GM18858 (cell line): ENCODE measurements at regions not wholly inside any gene's neighbourhood (a gene's known extent, or its start where the extent isn't known, plus 50 kb on each side); places are given as distances from the start of the nearest gene placed in this dataset.

Experiments used
- ATAC-seq: cut with Tn5 transposase; IDR thresholded peaks from one replicate; pipeline ENCODE4 v1.9.1; 2021; ENCODE audit not compliant: unreplicated experiment

DNA sequence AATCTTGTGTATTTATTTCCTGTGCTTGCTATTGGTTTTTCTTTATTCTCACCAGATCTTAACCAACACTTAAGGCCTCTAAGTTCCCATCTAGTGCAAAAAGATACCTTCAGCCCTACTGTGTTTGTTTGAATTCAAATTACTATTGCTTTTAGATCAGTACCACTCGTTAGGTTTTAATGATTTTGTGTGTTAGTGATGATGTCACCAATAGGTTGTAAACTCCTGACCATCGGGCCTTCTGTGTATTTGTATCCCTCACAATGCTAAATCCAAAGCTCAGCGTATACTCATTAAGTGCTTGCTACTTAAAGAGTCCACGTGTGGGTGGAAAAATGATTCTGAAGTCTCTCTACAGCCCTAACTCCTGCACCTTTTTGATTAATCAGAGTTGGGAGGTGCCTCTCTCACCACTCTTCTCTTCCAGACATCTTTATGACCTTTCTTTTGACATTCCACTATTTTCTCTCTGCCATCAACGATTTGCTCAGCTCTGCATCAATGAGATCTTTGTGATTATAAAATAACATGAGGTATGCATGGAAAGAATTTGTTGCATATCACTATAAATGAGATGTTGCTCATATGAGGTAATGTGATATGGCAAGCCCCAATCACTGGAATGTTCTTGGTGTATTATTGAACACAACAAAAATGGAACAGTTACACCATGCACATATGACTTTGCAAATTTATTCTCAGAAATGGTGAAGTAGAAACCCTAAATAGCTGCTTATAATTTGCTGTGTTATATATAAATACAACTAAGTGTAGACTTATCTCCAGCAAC is 55.1 kb upstream of the LAMA2 start:
- no peak for ATAC-seq

DNA sequence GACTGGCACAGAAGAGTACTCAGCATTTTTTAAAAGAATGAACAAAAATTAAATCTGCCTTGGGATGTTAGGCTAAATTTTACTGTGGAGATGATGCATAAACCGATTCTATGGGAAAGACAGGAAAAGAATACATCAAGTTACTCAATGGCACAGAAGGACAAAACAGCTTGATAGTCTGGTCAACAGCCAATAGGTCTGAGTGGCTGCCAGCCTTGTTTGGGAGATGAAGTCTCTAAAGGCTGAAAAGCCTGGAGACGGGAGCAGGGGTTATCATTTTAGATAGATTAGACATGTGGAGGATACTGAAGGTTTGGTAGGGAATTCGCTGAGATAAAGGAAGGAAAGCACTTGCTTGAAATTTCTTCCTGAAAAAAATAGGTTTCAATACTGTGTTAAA is 56.3 kb upstream of the LAMA2 start:
- no peak for ATAC-seq

DNA sequence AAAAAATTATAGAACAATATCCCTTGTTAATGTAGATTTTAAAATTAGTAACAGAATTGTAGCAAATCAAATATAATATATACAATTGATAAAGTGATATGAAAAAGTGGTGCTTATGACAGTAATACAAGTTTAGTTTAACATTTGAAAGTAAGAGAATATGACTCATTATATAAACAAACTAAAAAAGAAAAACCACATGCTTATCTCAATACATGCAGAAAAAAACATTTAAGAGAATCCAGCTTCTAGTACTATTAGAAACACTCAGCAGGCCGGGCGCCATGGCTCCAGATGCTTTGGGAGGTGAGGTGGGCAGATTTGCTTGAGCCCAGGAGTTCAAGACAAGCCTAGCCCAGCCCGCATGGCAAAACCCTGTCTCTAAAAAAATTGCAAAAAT is 60.7 kb upstream of the LAMA2 start:
- ATAC-seq = no peak

DNA sequence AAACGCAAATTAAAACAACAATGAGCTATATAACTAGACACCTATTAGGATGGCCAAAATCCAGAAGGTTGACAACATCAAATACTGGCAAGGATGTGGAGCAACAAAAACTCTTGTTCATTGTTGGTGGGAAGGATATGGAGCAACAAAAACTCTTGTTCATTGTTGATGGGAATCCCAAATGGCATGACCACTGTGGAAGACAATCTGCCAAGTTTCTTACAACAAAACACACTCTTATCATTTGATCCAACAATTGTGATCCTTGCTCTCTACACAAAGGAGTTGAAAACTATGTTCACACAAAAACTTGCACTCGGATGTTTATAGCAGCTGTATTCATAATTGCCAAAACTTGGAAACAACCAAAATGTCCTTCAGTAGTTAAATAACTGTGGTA is 61.8 kb upstream of the LAMA2 start:
- ATAC-seq = no peak

DNA sequence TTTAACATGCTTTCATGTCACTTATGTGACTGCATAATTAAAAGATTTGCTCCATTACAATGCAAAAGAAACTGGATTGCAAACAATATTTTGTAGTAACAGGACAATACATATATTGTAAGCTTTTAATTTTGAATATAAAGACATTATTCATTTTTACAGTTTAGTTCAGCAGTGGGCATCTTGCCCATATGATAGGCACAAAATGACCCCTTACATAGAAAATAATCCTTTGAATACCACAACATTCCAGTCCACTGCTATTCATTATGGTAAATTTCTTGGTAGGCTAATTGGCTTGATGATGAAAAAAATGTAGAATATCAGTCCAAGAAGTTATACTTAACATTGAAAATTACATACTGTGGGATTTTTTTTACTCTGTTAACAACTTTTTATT is 74.1 kb upstream of the LAMA2 start:
- ATAC-seq = no peak

DNA sequence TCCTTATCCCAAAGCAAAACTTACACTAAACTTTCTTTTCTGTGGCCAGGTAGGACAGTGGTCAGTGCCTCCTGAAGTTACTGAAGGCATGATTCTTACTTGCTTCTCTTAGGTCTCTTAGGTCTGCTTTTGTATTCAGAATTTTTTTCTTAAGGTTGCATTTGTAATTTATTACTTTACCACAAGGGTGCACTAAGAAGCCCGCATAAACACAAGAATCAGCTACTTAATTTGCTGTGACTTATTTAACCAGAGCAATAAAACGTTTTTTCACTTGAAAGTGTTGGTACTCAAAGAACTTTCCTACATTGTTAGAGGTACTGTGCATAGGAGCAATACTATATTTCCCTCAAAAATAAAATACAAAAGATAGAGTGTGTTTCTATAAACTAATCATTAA is 75.4 kb upstream of the LAMA2 start:
- no peak for ATAC-seq

DNA sequence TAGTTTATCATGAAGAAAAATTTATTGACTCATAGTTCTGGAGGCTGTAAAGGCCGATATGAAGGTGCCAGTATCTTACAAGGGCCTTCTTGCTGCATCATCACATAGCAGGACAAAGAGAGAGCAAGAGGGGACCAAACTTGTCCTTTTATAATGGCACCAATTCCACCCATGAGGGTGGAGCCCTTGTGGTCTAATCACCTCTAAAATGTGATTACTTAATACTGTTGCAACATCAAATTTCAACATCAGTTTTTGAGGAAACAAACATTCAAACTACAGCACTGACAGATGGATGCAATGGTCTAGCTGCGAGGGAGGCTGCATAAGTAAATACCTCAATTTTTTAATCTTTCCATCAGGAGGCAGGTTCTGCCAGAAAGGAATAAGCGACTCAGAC is 76.7 kb upstream of the LAMA2 start:
- no peak for ATAC-seq

DNA sequence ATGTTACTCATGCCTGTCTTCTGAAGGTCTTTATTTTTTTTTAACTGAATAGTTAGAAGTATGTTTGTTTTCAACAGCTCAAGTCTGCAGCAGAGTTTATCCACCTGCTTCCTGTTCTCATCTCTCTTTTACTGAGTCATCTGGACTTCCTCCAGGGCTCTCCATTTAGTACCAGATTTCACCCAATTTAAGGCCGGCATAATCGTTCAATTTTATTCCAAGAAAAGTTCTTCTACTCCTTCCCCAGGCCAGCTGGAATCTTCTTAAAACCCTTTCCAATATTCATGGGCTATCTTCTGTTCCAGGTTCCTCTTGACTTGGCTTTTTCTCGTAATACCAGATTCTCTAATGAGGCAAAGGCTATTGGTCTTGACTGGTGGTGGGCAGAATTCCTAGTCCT is 79.0 kb upstream of the LAMA2 start:
- ATAC-seq = no peak

DNA sequence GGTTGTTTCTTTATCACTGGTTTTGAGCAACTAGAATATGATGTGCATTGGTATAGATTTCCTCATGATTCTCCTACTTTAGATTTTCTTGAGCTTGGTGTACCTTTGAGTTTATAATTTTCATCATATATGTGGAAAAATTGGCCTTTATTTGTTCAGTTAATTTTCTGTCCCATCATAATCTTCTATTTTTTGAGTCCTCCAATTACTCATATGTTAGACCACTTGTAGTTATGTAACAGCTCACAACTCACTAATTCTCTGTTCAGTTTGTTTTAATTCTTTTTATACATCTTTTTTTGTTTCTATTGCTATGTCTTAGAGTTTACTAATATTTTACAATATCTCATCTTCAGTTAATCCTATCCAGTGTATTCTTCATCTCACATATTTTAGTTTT is 81.3 kb upstream of the LAMA2 start:
- ATAC-seq = no peak

DNA sequence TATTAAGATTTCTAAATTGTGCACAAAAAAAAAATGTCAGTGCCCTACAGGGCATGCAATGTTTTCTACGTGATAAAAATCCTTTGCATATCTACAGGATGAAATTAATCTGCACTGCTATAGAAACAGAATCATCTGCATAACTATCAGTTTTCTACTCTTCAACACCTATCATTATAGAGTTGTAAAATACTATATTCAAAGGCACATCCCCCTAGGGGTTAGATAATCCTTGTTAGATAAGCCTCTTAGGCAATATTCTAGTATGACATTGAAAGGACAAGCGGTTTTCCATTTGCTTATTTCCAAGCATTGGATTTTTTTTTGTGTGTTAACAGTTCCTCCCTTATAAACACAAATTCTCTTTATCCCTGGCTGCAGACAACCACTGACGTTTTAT is 98.7 kb upstream of the LAMA2 start:
- ATAC-seq = no peak

DNA sequence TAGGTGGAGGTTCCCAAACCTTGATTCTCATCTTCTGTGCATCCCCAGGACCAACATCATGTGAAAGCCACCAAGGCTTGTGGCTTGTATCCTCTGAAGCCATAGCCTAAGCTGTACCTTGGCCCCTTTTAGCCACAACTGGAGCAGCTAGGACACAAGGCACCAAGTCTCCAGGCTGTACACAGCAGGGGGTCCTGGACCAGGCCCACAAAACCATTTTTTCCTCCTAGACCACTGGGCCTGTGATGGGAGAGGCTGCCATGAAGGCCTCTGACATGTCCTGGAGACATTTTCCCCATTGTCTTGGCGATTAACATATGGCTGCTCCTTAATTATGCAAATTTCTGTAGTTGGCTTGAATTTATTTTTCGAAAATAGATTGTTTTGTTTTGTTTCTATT is 114.8 kb upstream of the LAMA2 start:
- no peak for ATAC-seq

DNA sequence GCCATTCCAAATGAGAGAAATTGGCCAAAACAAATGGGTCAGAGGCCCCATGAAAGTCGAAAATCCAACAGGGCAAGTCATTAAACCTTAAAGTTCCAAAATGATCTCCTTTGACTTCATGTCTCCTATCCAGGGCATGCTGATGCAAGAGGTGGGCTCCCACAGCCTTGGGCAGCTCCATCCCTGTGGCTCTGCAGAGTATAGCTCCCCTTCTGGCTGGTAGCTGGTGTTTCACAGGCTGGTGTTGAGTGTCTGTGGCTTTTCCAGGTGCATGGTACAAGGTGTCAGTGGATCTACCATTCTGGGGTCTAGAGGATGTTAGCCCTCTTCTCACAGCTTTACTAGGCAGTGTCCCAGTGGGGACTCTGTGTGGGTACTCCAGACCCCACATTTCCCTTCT is 115.2 kb upstream of the LAMA2 start:
- no peak for ATAC-seq

DNA sequence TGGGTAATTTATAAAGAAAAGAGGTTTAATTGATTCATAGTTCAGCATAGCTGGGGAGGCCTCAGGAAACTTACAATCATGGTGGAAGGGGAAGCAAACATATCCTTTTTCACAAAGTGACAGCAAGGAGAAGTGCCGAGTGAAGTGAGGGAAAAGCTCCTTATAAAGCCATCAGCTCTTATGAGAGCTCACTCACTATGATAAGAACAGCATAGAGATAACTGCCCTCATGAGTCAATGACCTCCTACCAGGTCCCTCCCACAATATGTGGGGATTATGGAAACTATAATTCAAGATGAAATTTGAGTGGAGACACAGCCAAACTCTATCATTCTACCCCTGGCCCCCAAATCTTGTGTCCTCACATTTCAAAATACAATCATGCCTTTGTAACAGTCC is 115.8 kb upstream of the LAMA2 start:
- no peak for ATAC-seq

DNA sequence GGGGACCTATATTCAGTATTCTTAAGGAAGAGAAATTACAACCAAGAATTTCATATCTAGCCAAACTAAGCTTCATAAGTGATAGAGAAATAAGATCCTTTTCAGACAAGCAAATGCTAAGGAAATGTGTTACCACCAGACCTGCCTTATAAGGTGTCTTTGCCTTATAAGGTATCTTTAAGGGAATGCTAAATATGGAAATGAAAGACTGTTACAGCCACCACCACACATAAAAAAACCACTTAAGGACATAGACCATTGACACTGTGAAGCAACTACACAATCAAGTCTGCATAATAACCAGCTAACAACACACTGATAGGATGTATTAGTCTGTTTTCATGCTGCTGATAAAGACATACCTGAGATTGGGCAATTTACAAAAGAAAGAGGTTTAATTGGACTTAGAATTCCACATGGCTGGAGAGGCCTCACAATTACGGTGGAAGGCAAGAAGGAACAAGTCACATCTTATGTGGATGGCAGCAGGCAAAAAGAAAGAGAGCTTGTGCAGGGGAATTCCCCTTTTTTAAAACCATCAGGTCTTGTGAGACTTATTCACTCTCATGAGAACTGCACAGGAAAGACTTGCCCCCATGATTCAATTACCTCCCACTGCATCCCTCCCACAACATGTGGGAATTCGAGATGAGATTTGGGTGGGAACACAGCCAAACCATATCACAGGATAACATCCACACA is 119.2 kb upstream of the LAMA2 start:
- ATAC-seq = peak; percentile 50

DNA sequence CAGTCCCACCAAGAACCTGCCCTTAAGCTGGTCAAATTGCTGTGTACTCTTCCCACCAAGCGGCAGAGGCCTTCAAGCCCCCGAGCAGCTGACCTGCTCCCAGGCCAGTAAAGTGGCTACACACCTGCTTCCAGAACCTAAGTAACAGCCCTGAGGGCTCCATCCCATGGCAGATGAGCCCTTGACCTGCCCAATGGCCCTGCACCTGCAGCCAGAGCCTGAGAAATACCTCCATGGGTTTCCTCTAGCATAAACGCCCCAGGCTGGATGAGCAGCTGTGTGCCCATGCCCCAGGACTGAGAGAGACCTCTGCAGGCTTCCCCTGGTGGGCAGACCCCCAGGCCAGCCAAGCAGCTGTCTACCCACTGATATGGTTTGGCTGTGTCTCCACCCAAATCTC is 123.0 kb upstream of the LAMA2 start:
- ATAC-seq = no peak

DNA sequence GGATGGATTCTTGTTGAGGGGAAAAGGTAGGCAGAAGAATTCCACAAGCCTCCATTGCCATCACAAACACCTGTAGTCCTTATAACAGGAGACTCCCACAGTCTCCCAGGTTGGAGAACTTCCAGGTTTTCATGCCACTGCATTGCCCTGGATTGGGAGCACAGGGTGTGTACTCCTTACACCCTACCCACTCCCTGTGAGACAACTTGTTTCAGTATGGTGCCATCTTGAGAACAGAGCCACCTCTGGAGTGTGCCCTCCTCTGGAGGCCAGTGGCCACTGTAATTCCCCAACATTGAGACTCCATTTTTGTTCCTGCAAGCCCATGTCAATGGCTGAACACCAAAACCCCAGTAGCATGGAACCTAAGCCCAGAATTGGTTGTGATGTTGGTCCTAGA is 123.5 kb upstream of the LAMA2 start:
- no peak for ATAC-seq

DNA sequence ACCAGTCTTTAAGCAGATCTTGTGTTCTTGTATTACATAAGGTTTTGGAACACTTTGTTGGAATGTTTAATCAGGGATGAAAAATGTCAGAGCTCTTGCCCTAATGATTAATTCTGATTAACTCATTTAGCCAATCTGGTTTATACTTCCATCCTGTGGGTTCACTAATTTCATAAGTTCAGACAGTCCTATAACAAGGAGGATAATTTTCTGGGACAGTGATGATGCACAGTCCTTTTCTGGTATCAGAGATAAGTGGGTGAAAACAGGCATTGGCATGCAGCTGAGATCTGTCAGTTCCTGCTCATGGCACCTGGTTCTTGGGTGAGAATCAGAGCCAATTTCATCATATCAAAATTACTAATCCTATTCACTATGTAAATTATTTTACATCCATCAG is 125.0 kb upstream of the LAMA2 start:
- ATAC-seq = no peak

DNA sequence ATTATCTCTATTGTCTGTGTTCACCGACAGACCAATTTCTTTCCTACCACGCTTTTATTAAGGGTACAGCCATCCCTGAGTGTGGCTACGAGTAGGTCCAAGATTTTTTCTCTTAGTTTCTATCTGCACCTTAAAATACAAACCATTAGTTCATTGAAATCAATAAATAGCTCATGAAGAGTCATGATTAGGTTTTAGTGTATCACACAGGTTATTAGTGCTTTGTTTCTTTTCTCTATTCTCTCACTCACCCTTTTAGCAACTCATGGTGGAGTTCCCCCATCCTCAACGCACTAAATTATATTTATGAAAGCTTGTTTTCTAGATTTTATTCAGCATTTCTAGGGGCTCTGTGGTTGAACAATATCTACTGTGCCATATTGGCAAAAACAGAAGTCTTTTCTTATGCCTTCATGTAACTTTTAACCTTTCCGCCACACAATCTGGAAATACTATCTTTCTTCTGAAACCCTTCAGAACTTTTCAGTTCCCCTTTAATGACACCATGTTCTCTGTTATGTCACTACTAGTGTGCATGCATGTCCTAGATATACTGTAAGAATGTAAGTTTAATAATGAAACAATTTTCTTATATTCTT is 128.2 kb upstream of the LAMA2 start:
- peak; percentile 95 for ATAC-seq

DNA sequence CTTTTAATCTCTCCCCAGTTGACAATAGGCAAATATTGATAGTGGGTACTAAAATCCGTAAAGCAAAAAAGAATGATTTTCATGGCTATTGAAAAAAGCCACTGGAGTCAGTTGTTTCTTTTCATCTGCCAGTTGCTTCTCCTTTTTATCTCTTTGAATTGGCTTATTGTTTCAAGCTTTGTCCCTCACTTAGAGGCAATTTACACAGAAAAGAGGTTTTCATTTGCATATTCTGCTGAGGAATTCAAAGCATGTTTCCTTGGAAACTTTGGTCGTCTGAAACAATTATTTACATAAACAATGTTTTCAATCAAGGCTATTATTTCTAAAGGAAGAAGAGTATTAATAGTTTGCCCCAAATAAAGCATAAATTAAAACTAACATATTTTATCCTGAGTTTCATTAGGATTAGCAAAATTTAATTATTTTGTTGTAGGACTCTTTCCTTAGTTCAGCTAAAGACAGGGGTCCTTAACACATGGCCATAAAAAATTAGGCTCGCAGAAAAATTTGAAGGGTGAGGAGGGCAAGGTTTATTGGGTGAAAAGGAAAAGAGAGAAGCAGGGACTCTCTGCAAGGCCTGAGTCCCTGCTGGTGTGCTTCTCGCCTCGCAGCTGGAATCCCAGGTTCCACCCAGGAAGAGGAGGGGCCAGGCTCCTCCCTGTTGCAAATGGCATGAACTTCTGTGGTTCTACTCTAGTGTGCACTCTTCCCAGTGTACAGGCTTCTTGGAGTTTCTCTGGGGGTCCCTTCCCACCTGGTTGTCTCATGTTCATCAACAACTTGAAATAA is 138.8 kb upstream of the LAMA2 start:
- no peak for ATAC-seq

DNA sequence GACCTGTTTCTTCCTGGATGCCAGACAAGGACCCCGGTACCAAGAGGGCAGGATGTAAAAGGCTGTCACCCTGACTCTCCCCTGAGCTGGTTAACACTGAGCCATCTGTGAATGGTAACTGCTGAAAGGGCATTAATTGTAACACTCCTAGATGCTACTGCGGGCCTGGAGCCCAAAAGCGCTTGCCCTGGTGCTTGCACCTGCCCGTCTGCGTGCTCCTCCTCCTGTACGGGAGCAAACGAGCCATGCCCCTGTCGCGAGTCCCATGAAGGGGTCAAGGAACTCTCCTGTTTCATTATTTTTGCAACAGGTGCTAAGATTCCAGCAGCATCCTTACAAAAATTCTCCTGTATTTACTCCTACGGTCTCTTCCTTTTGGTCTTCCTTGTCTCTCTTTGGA is 140.0 kb upstream of the LAMA2 start:
- ATAC-seq = no peak

DNA sequence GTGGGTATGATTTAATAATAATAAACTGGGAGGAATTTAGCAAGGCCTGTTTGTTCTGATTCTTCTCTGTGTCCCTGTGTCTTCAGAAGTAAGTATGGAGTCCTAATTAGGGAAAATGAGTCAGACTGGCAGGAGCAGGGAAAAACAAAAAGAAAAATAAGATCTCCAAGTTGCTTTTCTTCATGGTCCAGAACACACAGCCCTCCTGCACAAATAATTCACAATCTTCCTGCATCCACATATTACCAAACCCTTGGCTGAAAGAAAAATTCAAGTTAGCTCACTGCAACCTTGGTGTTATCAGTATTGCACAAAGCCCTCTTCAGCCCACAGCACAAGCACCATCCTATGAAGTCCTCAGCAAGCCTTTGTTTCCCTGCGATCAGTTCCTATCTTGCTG is 142.0 kb upstream of the LAMA2 start:
- ATAC-seq = no peak

DNA sequence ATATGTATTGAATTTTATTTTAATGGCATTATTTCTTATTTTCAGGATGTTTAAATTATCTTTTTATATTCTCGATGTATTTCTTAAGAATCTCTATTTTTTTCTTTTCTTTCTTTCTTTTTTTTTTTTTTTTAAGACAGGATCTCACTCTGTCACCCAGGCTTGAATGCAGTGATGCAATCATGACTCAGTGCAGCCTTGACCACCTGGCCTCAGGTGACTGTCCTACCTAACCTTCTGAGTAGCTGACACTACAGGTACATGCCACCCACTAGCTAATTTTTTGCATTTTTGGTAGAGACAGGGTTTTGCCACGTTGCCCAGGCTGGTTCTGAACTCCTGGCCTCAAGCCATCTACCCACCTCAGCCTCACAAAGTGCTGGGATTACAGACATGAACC is 143.8 kb upstream of the LAMA2 start:
- ATAC-seq = no peak
